LoVo (cell line): ENCODE measurements at regions not wholly inside any gene's neighbourhood (a gene's known extent, or its start where the extent isn't known, plus 50 kb on each side); places are given as distances from the start of the nearest gene placed in this dataset.

Experiments
- DNase-seq: peaks from one replicate; pipeline ENCODE4 v3.0.0-alpha.2; 2016; ENCODE audit warnings: low spot score

GRCh38 chr4:152021788-152022438 is 261.1 kb upstream of the GATB start:
- no peak for DNase-seq

- no peak for DNase-seq
Observed at GRCh38 chr4:152020073-152020472, 259.3 kb upstream of the GATB start.

GRCh38 chr4:152016303-152016620 is 255.5 kb upstream of the GATB start:
- DNase-seq, result no peak

- no peak for DNase-seq
Observed at GRCh38 chr4:152015597-152016302, 254.9 kb upstream of the GATB start.

DNA sequence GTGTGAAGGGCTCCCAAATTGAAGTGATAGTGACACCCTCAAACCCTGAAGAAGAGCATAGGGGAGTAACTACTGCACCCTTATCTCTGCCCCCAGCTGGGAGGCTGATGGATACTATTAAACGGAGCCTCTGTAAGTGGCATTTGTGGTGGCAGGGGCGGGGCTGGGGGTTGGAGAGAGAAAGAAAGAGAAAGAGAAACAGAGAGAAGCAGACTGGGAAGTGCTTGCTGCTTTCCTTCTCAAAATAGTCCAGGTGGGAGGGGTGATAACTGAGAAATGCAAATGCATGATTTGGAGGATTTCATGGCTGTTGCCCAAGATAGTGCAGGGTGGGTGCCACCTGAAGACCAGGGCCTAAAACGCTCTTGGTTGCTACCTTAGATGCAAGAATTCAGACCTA is 253.5 kb upstream of the GATB start:
- no peak for DNase-seq

DNA sequence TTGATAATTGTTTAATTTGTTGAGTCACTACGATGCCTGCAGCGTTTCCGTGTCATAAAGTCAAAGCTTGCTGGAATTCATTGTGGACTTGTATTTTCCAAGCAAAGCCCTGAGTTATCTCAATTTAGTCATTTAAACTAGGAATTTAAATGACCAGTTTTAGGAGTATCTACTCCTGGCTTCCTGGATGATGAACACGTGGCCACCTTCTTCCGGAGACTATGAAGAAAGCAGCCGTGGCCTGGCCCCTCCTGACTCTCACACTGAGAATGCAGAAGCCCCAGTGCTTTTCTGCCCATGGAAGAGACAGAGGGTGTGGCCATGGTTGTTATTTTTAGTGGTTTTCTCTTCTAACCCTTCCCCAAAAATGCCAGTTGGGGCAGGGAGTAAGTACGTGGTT is 250.7 kb upstream of the GATB start:
- DNase-seq, result no peak

- DNase-seq, result no peak
Observed at GRCh38 chr4:152010710-152011079, 249.9 kb upstream of the GATB start.

GRCh38 chr4:152009983-152010709 is 249.3 kb upstream of the GATB start:
- DNase-seq, result no peak

DNA sequence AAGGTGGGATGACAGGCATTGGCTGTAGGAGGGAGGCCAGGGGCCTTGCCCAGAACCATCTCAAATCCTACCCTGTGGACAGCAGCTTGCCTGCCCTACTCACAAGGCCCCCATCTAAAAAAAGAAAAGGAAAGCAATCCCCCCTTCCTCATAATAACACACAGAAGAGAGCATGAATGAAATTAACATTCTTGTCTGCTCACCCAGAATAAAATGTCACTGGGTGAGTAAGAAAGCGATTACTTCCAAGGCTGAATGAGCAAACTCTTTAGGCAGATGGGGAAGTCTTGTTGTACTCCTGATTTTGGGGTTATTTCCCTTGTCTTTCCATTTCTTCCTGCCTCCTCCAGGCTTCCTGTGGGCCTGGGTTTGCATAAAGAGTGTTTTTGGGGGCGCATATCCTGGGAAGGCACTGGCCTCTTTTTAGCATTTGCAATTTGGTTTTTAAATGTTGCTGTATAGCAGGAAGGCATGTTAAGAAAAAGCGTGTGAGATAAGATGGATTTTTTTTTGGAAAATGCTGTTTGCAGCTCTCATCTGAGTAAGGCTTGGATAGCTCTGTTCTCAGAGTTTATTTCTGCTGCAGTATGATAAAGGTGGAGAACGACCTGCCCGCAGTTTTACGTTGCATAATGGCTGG is 248.3 kb upstream of the GATB start:
- DNase-seq, result no peak

- no peak for DNase-seq
Observed at GRCh38 chr4:152007111-152007510, 246.3 kb upstream of the GATB start.

DNA sequence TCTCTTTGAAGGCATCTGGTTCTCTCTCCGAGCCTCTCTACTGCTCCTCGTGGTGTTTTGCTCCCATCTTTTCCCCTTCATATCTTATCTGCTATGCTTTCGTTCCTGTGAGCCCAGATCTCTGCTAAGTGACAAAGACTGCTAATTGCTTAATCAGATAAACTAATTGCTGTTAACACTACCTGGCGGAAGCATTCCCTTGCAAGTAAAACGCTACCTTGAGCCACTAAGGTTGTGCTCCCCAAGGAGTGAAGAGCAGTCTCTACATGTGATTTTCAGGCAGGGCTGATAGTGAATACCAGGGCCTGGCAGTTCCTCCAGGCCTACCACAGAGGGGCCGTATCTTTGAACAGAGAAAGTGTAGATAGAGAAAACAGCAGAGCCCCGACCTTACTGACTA is 244.0 kb upstream of the GATB start:
- DNase-seq, result no peak

GRCh38 chr4:152000518-152000917 is 239.7 kb upstream of the GATB start:
- DNase-seq, result no peak

DNA sequence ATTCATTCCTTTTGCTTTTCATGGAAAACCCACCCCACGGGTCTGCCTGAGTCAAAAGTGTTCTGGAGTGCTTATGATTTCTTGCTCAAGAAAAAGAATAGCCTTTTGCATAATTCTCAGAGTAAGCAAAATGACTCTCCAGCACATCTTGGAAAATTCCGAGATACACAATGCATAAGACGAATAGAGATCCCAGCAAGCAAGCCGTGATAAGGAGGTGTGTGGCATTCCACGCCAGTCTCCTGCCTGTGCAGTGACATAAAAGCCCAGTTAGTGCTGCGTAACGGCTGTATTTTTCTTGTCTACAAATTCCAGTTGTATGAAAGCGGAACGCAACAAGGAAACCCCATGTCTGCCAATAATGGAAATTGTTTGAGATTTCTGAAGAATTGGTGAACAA is 237.9 kb upstream of the GATB start:
- DNase-seq, result no peak

DNA sequence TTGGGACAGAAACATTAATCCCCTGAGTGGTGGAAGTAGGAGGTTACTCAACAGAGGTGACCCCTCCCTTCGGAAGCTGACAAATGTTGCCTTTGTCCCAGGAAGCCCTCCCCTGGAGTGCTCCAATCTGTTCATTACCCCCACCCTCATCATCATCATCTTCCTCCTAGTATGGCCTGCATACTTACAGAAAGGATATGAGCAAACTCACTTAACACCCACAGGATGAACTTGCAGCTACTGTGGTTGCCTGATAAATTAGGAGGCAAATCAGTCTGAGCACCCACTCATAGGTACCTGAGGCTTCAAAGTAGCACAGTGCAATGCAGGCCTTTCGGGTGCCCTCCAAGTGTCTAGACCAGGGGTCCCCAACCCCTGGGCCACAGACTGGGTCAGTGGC is 236.7 kb upstream of the GATB start:
- DNase-seq, result no peak

- DNase-seq, result no peak
Observed at GRCh38 chr4:151994429-151994828, 233.6 kb upstream of the GATB start.

DNA sequence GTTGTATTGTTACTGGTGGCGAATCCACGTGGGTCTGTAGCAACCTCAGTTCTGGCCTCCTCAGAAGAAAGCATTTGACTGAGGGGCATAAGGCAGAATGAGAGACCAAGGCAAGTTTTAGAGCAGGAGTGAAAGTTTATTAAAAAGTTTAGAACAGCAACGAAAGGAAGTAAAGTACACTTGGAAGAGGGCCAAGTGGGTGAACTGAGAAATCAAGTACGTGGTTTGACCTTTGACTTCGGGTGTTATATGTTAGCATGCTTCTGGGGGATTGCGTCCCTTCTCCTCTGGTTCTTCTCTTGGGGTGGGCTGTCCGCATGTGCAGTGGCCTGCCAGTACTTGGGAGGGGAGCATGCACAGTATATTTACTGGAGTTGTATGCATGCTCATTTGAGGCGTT is 232.7 kb upstream of the GATB start:
- DNase-seq, result no peak

GRCh38 chr4:151992332-151993154 is 231.7 kb upstream of the GATB start:
- no peak for DNase-seq

DNA sequence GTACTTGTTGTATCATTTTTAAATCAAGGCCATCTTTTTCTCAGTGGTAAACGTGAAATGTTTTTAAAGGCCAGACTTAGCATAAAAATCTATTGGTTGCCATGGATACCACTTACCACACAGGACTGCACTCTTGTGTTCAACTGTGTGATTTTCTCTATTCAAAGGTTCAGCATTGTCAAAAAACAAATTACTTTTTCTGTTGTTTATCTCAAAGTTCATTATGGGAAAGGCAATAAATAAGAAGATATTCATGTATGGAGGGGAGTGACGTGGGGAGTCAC is 231.0 kb upstream of the GATB start:
- DNase-seq, result no peak

DNA sequence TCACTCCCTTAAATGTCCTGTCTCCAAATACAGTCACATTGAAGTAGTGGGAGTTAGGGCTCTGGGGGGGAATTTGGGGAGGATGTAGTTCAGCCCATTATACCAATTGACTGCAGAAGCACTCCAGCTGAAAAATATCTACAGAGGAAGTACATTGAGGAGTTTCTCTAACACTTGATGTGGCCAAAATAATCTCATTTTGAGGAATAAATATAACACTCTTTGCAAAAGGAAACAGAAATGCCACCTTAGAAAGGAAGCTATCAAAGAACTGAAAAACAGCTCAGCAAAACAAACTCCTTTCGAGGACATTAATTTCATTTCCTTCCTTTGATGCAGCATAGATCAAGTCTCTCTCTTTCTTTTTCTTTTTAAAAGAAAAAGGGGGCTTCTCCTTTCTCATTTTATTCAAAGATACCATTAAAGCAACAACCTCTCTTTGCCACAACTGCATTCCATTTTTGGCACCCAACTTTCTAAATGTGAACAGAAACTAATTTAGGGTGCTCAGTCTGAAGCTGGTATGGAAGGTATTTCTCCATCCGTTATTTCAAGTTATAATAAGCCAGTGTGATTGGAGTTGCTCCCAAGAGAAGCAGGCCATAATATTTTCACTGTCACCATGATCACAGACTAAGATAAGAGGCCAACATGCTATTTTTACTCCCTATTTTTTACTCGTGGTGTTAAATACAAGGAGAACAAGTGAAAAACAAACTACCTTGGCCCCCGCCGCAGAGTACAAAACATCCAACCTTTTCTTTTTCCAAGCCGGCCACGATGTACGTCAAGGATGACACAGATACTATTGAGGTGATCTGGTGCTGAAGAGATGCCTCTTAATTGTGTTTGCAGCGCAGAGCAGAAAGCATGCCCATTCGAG is 230.4 kb upstream of the GATB start:
- DNase-seq, result no peak

- peak; percentile 50 for DNase-seq
Observed at GRCh38 chr4:151990201-151990600, 229.4 kb upstream of the GATB start.

DNA sequence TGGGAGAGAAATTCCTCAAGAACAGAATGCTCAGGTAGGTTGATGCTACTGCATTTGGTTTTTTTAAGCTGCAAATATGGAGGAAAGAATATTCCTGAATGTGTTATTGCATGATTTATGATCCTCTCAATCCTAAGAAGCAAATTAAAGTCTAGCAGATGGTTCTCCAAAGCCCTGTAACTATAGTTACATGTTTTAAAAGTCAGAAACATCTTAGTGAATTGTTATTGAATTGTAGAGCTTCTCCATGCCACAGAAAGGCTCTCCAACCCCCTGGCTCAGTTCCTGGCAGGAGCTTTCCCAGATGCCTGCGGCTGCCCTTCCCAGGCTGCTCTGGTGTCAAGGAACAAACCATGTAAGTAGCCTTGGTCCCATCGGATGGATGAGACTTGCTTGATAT is 227.8 kb upstream of the GATB start:
- no peak for DNase-seq
